ENCODE measurements at regions not wholly inside any gene's neighbourhood (a gene's known extent, or its start where the extent isn't known, plus 50 kb on each side); places are given as distances from the start of the nearest gene placed in this dataset.
"Not testable (repeated sequence)": the region's sequence is repeated elsewhere in the genome, so short reads cannot be mapped to it uniquely, and the experiment has no call there.

GRCh38 chr9:31034311-31034710 lies 1350.1 kb upstream of the ACO1 start:
- Histone ChIP-seq H3K9me3 (no peaks in the 10 kb centered on the region), H3K4me1 (no peaks in the 10 kb centered on the region), H3K27ac (no peak overlapping the region), H3K36me3 (no peaks in the 10 kb centered on the region), H3K4me3 (no peak overlapping the region), H3K27me3 (no peaks in the 10 kb centered on the region)
- DNase-seq: no peak
- no peak for TF ChIP-seq CTCF (IDR thresholded peaks at IDR 0.05)
- no peak for ATAC-seq
- intact Hi-C loops (cut with DNase I): no loop called here

GRCh38 chr9:31040564-31040963 lies 1343.9 kb upstream of the ACO1 start:
- Histone ChIP-seq H3K27ac (no peak overlapping the region), H3K27me3 (no peaks in the 10 kb centered on the region), H3K36me3 (no peaks in the 10 kb centered on the region), H3K9me3 (peaks cover 0 to 4% of the 10 kb centered on the region in 2 donors), H3K4me3 (no peak overlapping the region), H3K4me1 (no peaks in the 10 kb centered on the region)
- no peak for DNase-seq
- TF ChIP-seq CTCF (IDR thresholded peaks at IDR 0.05): no peak
- intact Hi-C loops (cut with DNase I): no loop called here
- no peak for ATAC-seq

GRCh38 chr9:31045810-31046209 lies 1338.6 kb upstream of the ACO1 start:
- no peaks in the 10 kb centered on the region for H3K36me3 ChIP-seq
- ATAC-seq (peak; percentile 96), DNase-seq (no peak)
- no peaks in the 10 kb centered on the region for H3K27me3 ChIP-seq
- H3K9me3 ChIP-seq: peaks cover 0 to 4% of the 10 kb centered on the region in 2 donors
- intact Hi-C loops (cut with DNase I): no loop called here
- no peak overlapping the region for H3K4me3 ChIP-seq
- no peaks in the 10 kb centered on the region for H3K4me1 ChIP-seq
- H3K27ac ChIP-seq: no peak overlapping the region
- no peak for TF ChIP-seq CTCF (IDR thresholded peaks at IDR 0.05)

- H3K4me1 ChIP-seq; H3K36me3 ChIP-seq; H3K27me3 ChIP-seq; H3K4me3 ChIP-seq; ATAC-seq; intact Hi-C loops (cut with DNase I); H3K27ac ChIP-seq; H3K9me3 ChIP-seq: not testable (repeated sequence)
- DNase-seq: peak in 1 of 4 donors; percentile 6
Measured at GRCh38 chr9:31061592-31061991, 1322.9 kb upstream of the ACO1 start.

GRCh38 chr9:31065691-31066090 lies 1318.8 kb upstream of the ACO1 start:
- H3K9me3 ChIP-seq: no peaks in the 10 kb centered on the region
- H3K27me3 ChIP-seq: no peaks in the 10 kb centered on the region
- no peak for ATAC-seq
- H3K27ac ChIP-seq: no peak overlapping the region
- H3K4me1 ChIP-seq: no peaks in the 10 kb centered on the region
- intact Hi-C loops (cut with DNase I): no loop called here
- DNase-seq: no peak
- H3K36me3 ChIP-seq: no peaks in the 10 kb centered on the region
- TF ChIP-seq CTCF (IDR thresholded peaks at IDR 0.05): no peak
- no peak overlapping the region for H3K4me3 ChIP-seq

- no peaks in the 10 kb centered on the region for H3K4me1 ChIP-seq
- H3K27me3 ChIP-seq: no peaks in the 10 kb centered on the region
- no peak overlapping the region for H3K27ac ChIP-seq
- no peak overlapping the region for H3K4me3 ChIP-seq
- no peak for ATAC-seq
- peaks cover 0 to 7% of the 10 kb centered on the region in 2 donors for H3K9me3 ChIP-seq
- DNase-seq: no peak
- intact Hi-C loops (cut with DNase I): no loop called here
- no peak for TF ChIP-seq CTCF (IDR thresholded peaks at IDR 0.05)
- H3K36me3 ChIP-seq: no peaks in the 10 kb centered on the region
Measured at GRCh38 chr9:31067418-31067817, 1317.0 kb upstream of the ACO1 start.
